ENCODE measurements at regions not wholly inside any gene's neighbourhood (a gene's known extent, or its start where the extent isn't known, plus 50 kb on each side); places are given as distances from the start of the nearest gene placed in this dataset.

- TF ChIP-seq CTCF (IDR thresholded peaks at IDR 0.05) (no peak), EP300 (IDR thresholded peaks at IDR 0.05) (no peak), POLR2A (IDR thresholded peaks at IDR 0.05; ENCODE audit: low read depth) (no peak), POLR2AphosphoS5 (IDR thresholded peaks at IDR 0.05) (no peak)
Observed at GRCh38 chr2:2798337-2798736, 467.3 kb upstream of the MYT1L start.
